ENCODE measurements at regions not wholly inside any gene's neighbourhood (a gene's known extent, or its start where the extent isn't known, plus 50 kb on each side); places are given as distances from the start of the nearest gene placed in this dataset.
A peak's percentile ranks its signal among the peaks of the same experiment; 100 is the strongest.
"Not testable (repeated sequence)": the region's sequence is repeated elsewhere in the genome, so short reads cannot be mapped to it uniquely, and the experiment has no call there.

- DNase-seq: no peak
These were observed 462.1 kb upstream of the CDIN1 start for GRCh38 chr15:36117296-36117787.

GRCh38 chr15:36126194-36126593 is 453.2 kb upstream of the CDIN1 start:
- DNase-seq: no peak

- DNase-seq: no peak
These were observed 448.6 kb upstream of the CDIN1 start for GRCh38 chr15:36130641-36131310.

- DNase-seq: no peak
These were observed 445.7 kb upstream of the CDIN1 start for GRCh38 chr15:36133742-36134141.

- no peak for DNase-seq
These were observed 443.4 kb upstream of the CDIN1 start for GRCh38 chr15:36136049-36136448.

- DNase-seq: no peak
These were observed 426.5 kb upstream of the CDIN1 start for GRCh38 chr15:36152936-36153335.

- DNase-seq: no peak
These were observed 422.5 kb upstream of the CDIN1 start for GRCh38 chr15:36156879-36157427.

GRCh38 chr15:36160351-36160750 is 419.1 kb upstream of the CDIN1 start:
- DNase-seq: peak; percentile 66

GRCh38 chr15:36161108-36161507 is 418.3 kb upstream of the CDIN1 start:
- DNase-seq: no peak

GRCh38 chr15:36161771-36162212 is 417.6 kb upstream of the CDIN1 start:
- no peak for DNase-seq

- not testable (repeated sequence) for DNase-seq
These were observed 415.4 kb upstream of the CDIN1 start for GRCh38 chr15:36163983-36164382.

- no peak for DNase-seq
These were observed 406.5 kb upstream of the CDIN1 start for GRCh38 chr15:36172955-36173354.

GRCh38 chr15:36175186-36175740 is 404.2 kb upstream of the CDIN1 start:
- no peak for DNase-seq

GRCh38 chr15:36175741-36176291 is 403.6 kb upstream of the CDIN1 start:
- DNase-seq: no peak

- peak; percentile 64 for DNase-seq
These were observed 401.7 kb upstream of the CDIN1 start for GRCh38 chr15:36177590-36178302.

GRCh38 chr15:36178303-36178633 is 401.2 kb upstream of the CDIN1 start:
- DNase-seq: no peak

- no peak for DNase-seq
These were observed 396.2 kb upstream of the CDIN1 start for GRCh38 chr15:36183201-36183600.

GRCh38 chr15:36185438-36185837 is 394.0 kb upstream of the CDIN1 start:
- DNase-seq: no peak

GRCh38 chr15:36185845-36186244 is 393.6 kb upstream of the CDIN1 start:
- DNase-seq: no peak

- DNase-seq: no peak
These were observed 393.1 kb upstream of the CDIN1 start for GRCh38 chr15:36186376-36186775.

GRCh38 chr15:36191459-36191858 is 388.0 kb upstream of the CDIN1 start:
- DNase-seq: no peak

GRCh38 chr15:36195361-36196007 is 383.9 kb upstream of the CDIN1 start:
- not testable (repeated sequence) for DNase-seq

All from NCI-H1048 (cell line).